PC-3 (cell line): ENCODE measurements at regions not wholly inside any gene's neighbourhood (a gene's known extent, or its start where the extent isn't known, plus 50 kb on each side); places are given as distances from the start of the nearest gene placed in this dataset.

ENCODE experiments used
- CTCF ChIP-seq: fragments of 300-600 bp; sonication (generic); conservative IDR thresholded peaks from 2 replicates; pipeline ENCODE4 v1.5.1; 2017; ENCODE audit warnings: antibody characterized with exemption, low read depth, mild to moderate bottlenecking, low read length
- EZH2 ChIP-seq: fragments of 300-600 bp; sonication (generic); IDR thresholded peaks from one replicate; pipeline ENCODE4 v1.6.1; 2017; ENCODE audit warnings: antibody characterized with exemption, mild to moderate bottlenecking, low read length; ENCODE audit not compliant: unreplicated experiment
- EZH2phosphoT487 ChIP-seq: fragments of 300-600 bp; sonication (generic); IDR thresholded peaks from 2 replicates; pipeline ENCODE4 v1.6.1; 2018; ENCODE audit warnings: mild to moderate bottlenecking, antibody characterized with exemption, low read length, borderline replicate concordance

- TF ChIP-seq CTCF, result no peak
- TF ChIP-seq EZH2, result no peak
- no peak for TF ChIP-seq EZH2phosphoT487
Observed at GRCh38 chr21:18467715-18468114, 64.1 kb upstream of the TMPRSS15 start.
